WTC11 (cell line): ENCODE measurements at regions not wholly inside any gene's neighbourhood (a gene's known extent, or its start where the extent isn't known, plus 50 kb on each side); places are given as distances from the start of the nearest gene placed in this dataset.

Experiments
- ATAC-seq: fragments of 200-7000 bp; cut with Tn5 transposase; 2 replicates; pipeline ENCODE4 v1.10.0; 2021; ENCODE audit warnings: mild to moderate bottlenecking, moderate library complexity
- CTCF ChIA-PET: fragments of 300-600 bp; sonication (Branson Sonifier 250); formaldehyde crosslinking; loops from one replicate; lab custom pipeline; 2021; ENCODE audit warnings: antibody characterized with exemption; lab: Charles Lee
- POLR2A ChIA-PET: fragments of 350-600 bp; sonication (Branson Sonifier 250); formaldehyde crosslinking; loops from one replicate; lab custom pipeline; 2021; ENCODE audit warnings: antibody characterized with exemption; lab: Charles Lee
- DNase-seq: peaks from one replicate; pipeline ENCODE4 v3.0.0; 2021; ENCODE audit warnings: low spot score
- H3K27ac Mint-ChIP-seq: 2 replicates; pipeline ENCODE4 v1.8.0; 2021; ENCODE audit warnings: mixed read lengths
- H3K27me3 Mint-ChIP-seq: 2 replicates; pipeline ENCODE4 v1.8.0; 2021; ENCODE audit warnings: low read depth, mild to moderate bottlenecking, moderate library complexity, mixed read lengths
- H3K36me3 Mint-ChIP-seq: 2 replicates; pipeline ENCODE4 v1.8.0; 2021; ENCODE audit warnings: mixed read lengths
- H3K4me1 Mint-ChIP-seq: 2 replicates; pipeline ENCODE4 v1.8.0; 2022; ENCODE audit warnings: mixed read lengths
- H3K4me3 Mint-ChIP-seq: 2 replicates; pipeline ENCODE4 v1.8.0; 2021; ENCODE audit warnings: mild to moderate bottlenecking, moderate library complexity, mixed read lengths
- H3K9me3 Mint-ChIP-seq: 2 replicates; pipeline ENCODE4 v1.8.0; 2021; ENCODE audit warnings: mixed read lengths
- AFF4 ChIP-seq: sonication (generic); formaldehyde crosslinking; IDR thresholded peaks from 2 replicates; pipeline ENCODE4 v1.8.1; 2023; ENCODE audit warnings: mild to moderate bottlenecking, missing genetic modification reagents, borderline replicate concordance
- ATF1 ChIP-seq: sonication (generic); formaldehyde crosslinking; IDR thresholded peaks from 2 replicates; pipeline ENCODE4 v1.8.1; 2023; ENCODE audit warnings: mild to moderate bottlenecking, moderate library complexity, missing genetic modification reagents
- CBFB ChIP-seq: sonication (generic); formaldehyde crosslinking; IDR thresholded peaks from 2 replicates; pipeline ENCODE4 v1.8.1; 2022; ENCODE audit warnings: mild to moderate bottlenecking, low read depth, missing genetic modification reagents
- CREB1 ChIP-seq: sonication (generic); formaldehyde crosslinking; IDR thresholded peaks from 2 replicates; pipeline ENCODE4 v1.8.0; 2023; ENCODE audit warnings: mild to moderate bottlenecking, missing genetic modification reagents
- E2F1 ChIP-seq: sonication (generic); formaldehyde crosslinking; IDR thresholded peaks from 2 replicates; pipeline ENCODE4 v1.8.0; 2022; ENCODE audit warnings: mild to moderate bottlenecking, missing genetic modification reagents
- FOXP1 ChIP-seq: sonication (generic); formaldehyde crosslinking; IDR thresholded peaks from 2 replicates; pipeline ENCODE4 v1.8.0; 2022; ENCODE audit warnings: missing genetic modification reagents, mild to moderate bottlenecking, moderate library complexity, borderline replicate concordance
- NFYB ChIP-seq: sonication (generic); formaldehyde crosslinking; conservative IDR thresholded peaks from 2 replicates; pipeline ENCODE4 v1.8.0; 2022; ENCODE audit warnings: low read depth, missing genetic modification reagents
- NR3C1 ChIP-seq: sonication (generic); formaldehyde crosslinking; conservative IDR thresholded peaks from 2 replicates; pipeline ENCODE4 v1.8.1; 2023; ENCODE audit warnings: low read depth, mild to moderate bottlenecking, missing genetic modification reagents
- ZBTB21 ChIP-seq: sonication (generic); formaldehyde crosslinking; IDR thresholded peaks from 2 replicates; pipeline ENCODE4 v1.8.1; 2023; ENCODE audit warnings: mild to moderate bottlenecking, missing genetic modification reagents, borderline replicate concordance
- ZNF138 ChIP-seq: sonication (generic); formaldehyde crosslinking; conservative IDR thresholded peaks from 2 replicates; pipeline ENCODE4 v1.8.1; 2022; ENCODE audit warnings: mild to moderate bottlenecking, moderate library complexity, missing genetic modification reagents
- ZNF219 ChIP-seq: sonication (generic); formaldehyde crosslinking; IDR thresholded peaks from 2 replicates; pipeline ENCODE4 v1.8.0; 2023; ENCODE audit warnings: missing genetic modification reagents, mild to moderate bottlenecking, borderline replicate concordance
- ZNF263 ChIP-seq: sonication (generic); formaldehyde crosslinking; IDR thresholded peaks from 2 replicates; pipeline ENCODE4 v1.8.1; 2022; ENCODE audit warnings: low read depth, mild to moderate bottlenecking, moderate library complexity, missing genetic modification reagents
- ZNF423 ChIP-seq: fragments of 250-450 bp; sonication (Bioruptor Pico); IDR thresholded peaks from 2 replicates; pipeline ENCODE4 v2.1.2; 2022; ENCODE audit warnings: mild to moderate bottlenecking, moderate library complexity
- ZNF532 ChIP-seq: fragments of 250-450 bp; sonication (Bioruptor Pico); IDR thresholded peaks from 2 replicates; pipeline ENCODE4 v1.9.0; 2021; ENCODE audit warnings: mild to moderate bottlenecking, borderline replicate concordance
- TF ChIP-seq, protein P1 (sequence below): sonication (generic); formaldehyde crosslinking; IDR thresholded peaks from 2 replicates; pipeline ENCODE4 v1.8.1; 2022; ENCODE audit warnings: low read depth, mild to moderate bottlenecking, moderate library complexity, missing genetic modification reagents, borderline replicate concordance
- TF ChIP-seq, protein P2 (sequence below): sonication (generic); formaldehyde crosslinking; IDR thresholded peaks from 2 replicates; pipeline ENCODE4 v1.8.0; 2022; ENCODE audit warnings: mild to moderate bottlenecking, missing genetic modification reagents
- TF ChIP-seq, protein P3 (sequence below): fragments of 250-450 bp; sonication (Bioruptor Pico); IDR thresholded peaks from 2 replicates; pipeline ENCODE4 v1.8.0; 2021; ENCODE audit warnings: mild to moderate bottlenecking

GRCh38 chr21:39105341-39105765 is 77.9 kb downstream of the PSMG1 start:
- no peak overlapping the region for H3K27ac Mint-ChIP-seq
- no peak for DNase-seq
- H3K4me3 Mint-ChIP-seq, result no peak overlapping the region
- CTCF ChIA-PET, result interaction anchor here (0.7 to 1.7 kb wide), 3 partner anchors 8 to 22 kb away, joined by 3 to 7 read pairs (median 3); no protein-coding TSS in a partner anchor
- ATAC-seq, result no peak
- no peaks in the 10 kb centered on the region; the same call in none of the 2 replicates for H3K27me3 Mint-ChIP-seq
- H3K36me3 Mint-ChIP-seq, result no peaks in the 10 kb centered on the region
- TF ChIP-seq ZNF138 (CRISPR knock-in tag), result no peak
- no peak for TF ChIP-seq ZBTB21 (CRISPR knock-in tag)
- TF ChIP-seq, protein P1, sequence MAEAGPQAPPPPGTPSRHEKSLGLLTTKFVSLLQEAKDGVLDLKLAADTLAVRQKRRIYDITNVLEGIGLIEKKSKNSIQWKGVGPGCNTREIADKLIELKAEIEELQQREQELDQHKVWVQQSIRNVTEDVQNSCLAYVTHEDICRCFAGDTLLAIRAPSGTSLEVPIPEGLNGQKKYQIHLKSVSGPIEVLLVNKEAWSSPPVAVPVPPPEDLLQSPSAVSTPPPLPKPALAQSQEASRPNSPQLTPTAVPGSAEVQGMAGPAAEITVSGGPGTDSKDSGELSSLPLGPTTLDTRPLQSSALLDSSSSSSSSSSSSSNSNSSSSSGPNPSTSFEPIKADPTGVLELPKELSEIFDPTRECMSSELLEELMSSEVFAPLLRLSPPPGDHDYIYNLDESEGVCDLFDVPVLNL, result no peak
- no peak for TF ChIP-seq ATF1 (CRISPR knock-in tag)
- TF ChIP-seq NFYB (CRISPR knock-in tag), result no peak
- TF ChIP-seq AFF4 (CRISPR knock-in tag), result no peak
- no peak for TF ChIP-seq ZNF263 (CRISPR knock-in tag)
- no peak for TF ChIP-seq ZNF532 (CRISPR knock-in tag)
- TF ChIP-seq ZNF423 (CRISPR knock-in tag), result no peak
- TF ChIP-seq, protein P2, sequence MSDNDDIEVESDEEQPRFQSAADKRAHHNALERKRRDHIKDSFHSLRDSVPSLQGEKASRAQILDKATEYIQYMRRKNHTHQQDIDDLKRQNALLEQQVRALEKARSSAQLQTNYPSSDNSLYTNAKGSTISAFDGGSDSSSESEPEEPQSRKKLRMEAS (CRISPR knock-in tag), result no peak
- TF ChIP-seq FOXP1 (CRISPR knock-in tag), result no peak
- TF ChIP-seq, protein P3, sequence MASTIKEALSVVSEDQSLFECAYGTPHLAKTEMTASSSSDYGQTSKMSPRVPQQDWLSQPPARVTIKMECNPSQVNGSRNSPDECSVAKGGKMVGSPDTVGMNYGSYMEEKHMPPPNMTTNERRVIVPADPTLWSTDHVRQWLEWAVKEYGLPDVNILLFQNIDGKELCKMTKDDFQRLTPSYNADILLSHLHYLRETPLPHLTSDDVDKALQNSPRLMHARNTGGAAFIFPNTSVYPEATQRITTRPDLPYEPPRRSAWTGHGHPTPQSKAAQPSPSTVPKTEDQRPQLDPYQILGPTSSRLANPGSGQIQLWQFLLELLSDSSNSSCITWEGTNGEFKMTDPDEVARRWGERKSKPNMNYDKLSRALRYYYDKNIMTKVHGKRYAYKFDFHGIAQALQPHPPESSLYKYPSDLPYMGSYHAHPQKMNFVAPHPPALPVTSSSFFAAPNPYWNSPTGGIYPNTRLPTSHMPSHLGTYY (CRISPR knock-in tag), result no peak
- no peak for TF ChIP-seq E2F1 (CRISPR knock-in tag)
- TF ChIP-seq CBFB, result no peak
- no peak for TF ChIP-seq CREB1
- no peak for TF ChIP-seq ZNF219 (CRISPR knock-in tag)
- no peak for TF ChIP-seq NR3C1 (CRISPR knock-in tag)
- TF ChIP-seq, all 79 proteins: peak for 0
- Mint-ChIP-seq H3K9me3 (0 out of 2 replicates have a peak, but pooled peaks cover 3% of the 10 kb centered on the region), H3K4me1 (peaks cover 13% of the 10 kb centered on the region)
- POLR2A ChIA-PET, result no interaction called here
